HEK293T (cell line): ENCODE measurements at regions not wholly inside any gene's neighbourhood (a gene's known extent, or its start where the extent isn't known, plus 50 kb on each side); places are given as distances from the start of the nearest gene placed in this dataset.
"Not testable (repeated sequence)": the region's sequence is repeated elsewhere in the genome, so short reads cannot be mapped to it uniquely, and the experiment has no call there.

Source experiments
- CTBP1 ChIP-seq: fragments of 450-650 bp; IDR thresholded peaks from 2 replicates; pipeline ENCODE4 v1.6.1; 2016; ENCODE audit warnings: borderline replicate concordance
- ELF4 ChIP-seq: fragments of 450-650 bp; IDR thresholded peaks from 2 replicates; pipeline ENCODE4 v1.6.1; 2017; ENCODE audit warnings: antibody characterized with exemption
- FOXA1 ChIP-seq: fragments of 450-650 bp; IDR thresholded peaks from 2 replicates; pipeline ENCODE4 v1.6.1; 2016; ENCODE audit warnings: mild to moderate bottlenecking
- FOXK2 ChIP-seq: fragments of 450-650 bp; IDR thresholded peaks from 2 replicates; pipeline ENCODE4 v1.6.1; 2016; ENCODE audit warnings: mild to moderate bottlenecking
- FOXM1 ChIP-seq: fragments of 450-650 bp; IDR thresholded peaks from 2 replicates; pipeline ENCODE4 v1.6.1; 2017; ENCODE audit warnings: mild to moderate bottlenecking, borderline replicate concordance
- L3MBTL2 ChIP-seq: fragments of 450-650 bp; conservative IDR thresholded peaks from 2 replicates; pipeline ENCODE4 v1.6.1; 2016; ENCODE audit warnings: mild to moderate bottlenecking
- NFRKB ChIP-seq: fragments of 450-650 bp; IDR thresholded peaks from 2 replicates; pipeline ENCODE4 v1.6.1; 2016; ENCODE audit warnings: mild to moderate bottlenecking, moderate library complexity
- SP1 ChIP-seq: fragments of 450-650 bp; IDR thresholded peaks from 2 replicates; pipeline ENCODE4 v1.6.1; 2017
- SUZ12 ChIP-seq: fragments of 450-650 bp; IDR thresholded peaks from 2 replicates; pipeline ENCODE4 v1.6.1; 2016; ENCODE audit warnings: mild to moderate bottlenecking
- TARDBP ChIP-seq: fragments of 450-650 bp; IDR thresholded peaks from 2 replicates; pipeline ENCODE4 v1.6.1; 2016
- ZNF384 ChIP-seq: fragments of 450-650 bp; IDR thresholded peaks from 2 replicates; pipeline ENCODE4 v1.6.1; 2016

DNA sequence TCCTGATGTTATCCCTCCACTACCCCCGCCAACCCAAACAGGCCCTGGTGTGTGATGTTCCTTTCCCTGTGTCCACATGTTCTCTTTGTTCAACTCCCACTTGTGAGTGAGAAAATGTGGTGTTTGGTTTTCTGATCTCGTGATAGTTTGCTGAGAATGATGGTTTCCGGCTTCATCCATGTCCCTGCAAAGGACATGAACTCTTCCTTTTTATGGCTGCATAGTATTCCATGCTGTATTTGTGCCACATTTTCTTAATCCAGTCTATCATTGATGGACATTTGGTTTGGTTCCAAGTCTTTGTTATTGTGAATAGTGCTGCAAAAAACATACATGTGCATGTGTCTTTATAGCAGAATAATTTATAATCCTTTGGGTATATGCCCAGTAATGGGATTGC lies 123.0 kb upstream of the SAMSN1 start:
- not testable (repeated sequence) for TF ChIP-seq L3MBTL2, NFRKB, SUZ12, SP1, TARDBP, CTBP1, ELF4, FOXM1, FOXK2, FOXA1, ZNF384
